HEK293 (cell line): ENCODE measurements at regions not wholly inside any gene's neighbourhood (a gene's known extent, or its start where the extent isn't known, plus 50 kb on each side); places are given as distances from the start of the nearest gene placed in this dataset.

Source experiments
- CTCF ChIA-PET: fragments of 350-600 bp; formaldehyde crosslinking; extraction: SDS; loops from one replicate; lab custom pipeline; 2021; ENCODE audit warnings: antibody characterized with exemption; lab: Yijun Ruan, JAX
- POLR2A ChIA-PET: fragments of 300-600 bp; formaldehyde crosslinking; extraction: SDS; loops from one replicate; lab custom pipeline; 2020; ENCODE audit warnings: antibody characterized with exemption, inconsistent platforms; lab: Yijun Ruan, JAX
- H3K27ac ChIP-seq: fragments of 200-500 bp; sonication (Bioruptor generic); 2 replicates; pipeline ENCODE4 v1.5.1; 2014; ENCODE audit warnings: low read depth, low read length, control low read depth, inconsistent platforms; ENCODE audit errors: extremely low read depth
- H3K36me3 ChIP-seq, 2 experiments: fragments of 200-500 bp in 1 of 2; sonication (Bioruptor generic) in 1 of 2; 1 replicate in 1 of 2; 2 replicates in 1 of 2; pipeline ENCODE4 v1.5.1; 2014 to 2017; ENCODE audit warnings: inconsistent platforms in 2 of 2, low read length in 2 of 2; ENCODE audit not compliant: control insufficient read depth in 2 of 2, insufficient read depth in 1 of 2
- H3K4me1 ChIP-seq: fragments of 200-500 bp; sonication (Bioruptor generic); 2 replicates; pipeline ENCODE4 v1.5.1; 2014; ENCODE audit warnings: mild to moderate bottlenecking, low read length, inconsistent platforms; ENCODE audit not compliant: control insufficient read depth, insufficient read depth
- H3K4me3 ChIP-seq: 2 replicates; pipeline ENCODE4 v1.5.1; 2011; ENCODE audit warnings: low read depth, mild to moderate bottlenecking, control low read depth, low read length, moderate library complexity
- H3K9me3 ChIP-seq: fragments of 200-500 bp; sonication (Bioruptor generic); 2 replicates; pipeline ENCODE4 v1.5.1; 2014; ENCODE audit warnings: low read depth, low read length, inconsistent platforms; ENCODE audit not compliant: control insufficient read depth, insufficient read depth
- GLIS2 ChIP-seq: fragments of 450-650 bp; formaldehyde crosslinking; IDR thresholded peaks from 2 replicates; pipeline ENCODE4 v1.5.1; 2016; ENCODE audit warnings: missing biosample characterization, missing genetic modification characterization
- HOXD13 ChIP-seq: sonication (generic); formaldehyde crosslinking; IDR thresholded peaks from 2 replicates; pipeline ENCODE4 v1.8.0; 2022; ENCODE audit warnings: missing genetic modification reagents, borderline replicate concordance
- SALL2 ChIP-seq: fragments of 450-650 bp; formaldehyde crosslinking; IDR thresholded peaks from 2 replicates; pipeline ENCODE4 v1.5.0; 2017; ENCODE audit warnings: missing biosample characterization, mild to moderate bottlenecking, missing genetic modification characterization, borderline replicate concordance
- SCRT1 ChIP-seq: fragments of 450-650 bp; formaldehyde crosslinking; IDR thresholded peaks from 2 replicates; pipeline ENCODE4 v1.5.1; 2016; ENCODE audit warnings: missing biosample characterization, missing genetic modification characterization, borderline replicate concordance
- ZFP69B ChIP-seq: fragments of 450-650 bp; formaldehyde crosslinking; IDR thresholded peaks from 2 replicates; pipeline ENCODE4 v1.5.1; 2016; ENCODE audit warnings: missing biosample characterization, missing genetic modification characterization
- ZNF223 ChIP-seq: fragments of 450-650 bp; formaldehyde crosslinking; IDR thresholded peaks from 2 replicates; pipeline ENCODE4 v1.5.1; 2016; ENCODE audit warnings: missing biosample characterization, missing genetic modification characterization
- ZNF23 ChIP-seq: fragments of 450-650 bp; formaldehyde crosslinking; IDR thresholded peaks from 2 replicates; pipeline ENCODE4 v1.5.1; 2016; ENCODE audit warnings: missing biosample characterization, missing genetic modification characterization, borderline replicate concordance
- ZNF292 ChIP-seq: fragments of 450-650 bp; formaldehyde crosslinking; IDR thresholded peaks from 2 replicates; pipeline ENCODE4 v1.5.1; 2016; ENCODE audit warnings: low read depth, missing biosample characterization, missing genetic modification characterization, borderline replicate concordance
- ZNF311 ChIP-seq: fragments of 450-650 bp; formaldehyde crosslinking; IDR thresholded peaks from 2 replicates; pipeline ENCODE4 v1.5.1; 2017; ENCODE audit warnings: missing biosample characterization, missing genetic modification characterization, borderline replicate concordance
- ZNF366 ChIP-seq: fragments of 450-650 bp; formaldehyde crosslinking; conservative IDR thresholded peaks from 2 replicates; pipeline ENCODE4 v1.5.1; 2016; ENCODE audit warnings: missing biosample characterization, missing genetic modification characterization
- ZNF426 ChIP-seq: fragments of 450-650 bp; formaldehyde crosslinking; IDR thresholded peaks from 2 replicates; pipeline ENCODE4 v1.5.1; 2017; ENCODE audit warnings: missing biosample characterization, missing genetic modification characterization, mild to moderate bottlenecking, inconsistent platforms, moderate library complexity
- ZNF501 ChIP-seq: fragments of 450-650 bp; formaldehyde crosslinking; IDR thresholded peaks from 2 replicates; pipeline ENCODE4 v1.5.1; 2016; ENCODE audit warnings: missing biosample characterization, missing genetic modification characterization
- ZNF561 ChIP-seq: fragments of 450-650 bp; IDR thresholded peaks from 2 replicates; pipeline ENCODE4 v1.5.1; 2018; ENCODE audit warnings: missing biosample characterization, missing genetic modification characterization, borderline replicate concordance
- ZNF600 ChIP-seq: fragments of 450-650 bp; formaldehyde crosslinking; IDR thresholded peaks from 2 replicates; pipeline ENCODE4 v1.5.1; 2016; ENCODE audit warnings: missing biosample characterization, missing genetic modification characterization
- ZNF654 ChIP-seq: fragments of 450-650 bp; formaldehyde crosslinking; IDR thresholded peaks from 2 replicates; pipeline ENCODE4 v1.5.1; 2016; ENCODE audit warnings: low read depth, missing biosample characterization, missing genetic modification characterization
- ZNF777 ChIP-seq: fragments of 450-650 bp; formaldehyde crosslinking; IDR thresholded peaks from 2 replicates; pipeline ENCODE4 v1.5.1; 2017; ENCODE audit warnings: missing biosample characterization, missing genetic modification characterization, borderline replicate concordance
- TF ChIP-seq, protein P1 (sequence below): fragments of 450-650 bp; formaldehyde crosslinking; IDR thresholded peaks from 2 replicates; pipeline ENCODE4 v1.5.1; 2016; ENCODE audit warnings: missing biosample characterization, missing genetic modification characterization
- TF ChIP-seq, protein P2 (sequence below): fragments of 450-650 bp; formaldehyde crosslinking; IDR thresholded peaks from 2 replicates; pipeline ENCODE4 v1.5.1; 2016; ENCODE audit warnings: missing biosample characterization, missing genetic modification characterization, borderline replicate concordance
- TF ChIP-seq, protein P3 (sequence below): fragments of 450-650 bp; formaldehyde crosslinking; IDR thresholded peaks from 2 replicates; pipeline ENCODE4 v1.5.1; 2017; ENCODE audit warnings: missing biosample characterization, missing genetic modification characterization

DNA sequence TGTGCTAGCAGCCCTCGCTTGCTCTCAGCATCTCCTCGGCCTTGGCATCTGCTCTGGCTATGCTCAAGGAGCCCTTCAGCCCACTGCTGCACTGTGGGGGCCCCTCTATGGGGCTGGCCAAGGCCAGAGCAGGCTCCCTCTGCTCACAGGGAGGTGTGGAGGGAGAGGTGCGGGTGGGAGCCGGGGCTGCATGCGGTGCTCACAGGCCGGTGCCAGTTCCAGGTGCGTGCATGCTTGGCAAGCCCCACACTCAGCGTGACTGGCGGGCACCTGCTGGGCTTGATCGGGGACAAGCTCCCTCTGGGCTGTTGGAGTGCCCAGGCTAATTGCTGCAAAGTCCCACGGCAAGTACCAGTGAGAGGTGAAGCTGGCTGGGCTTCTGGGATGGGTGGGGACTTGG, 170.5 kb downstream of the TRIM36 start:
- ChIA-PET POLR2A (no interaction called here), CTCF (no interaction called here)
- TF ChIP-seq ZFP69B (tag by site-specific recombination) (no peak), ZNF501 (tag by site-specific recombination) (no peak)
- no peaks in the 10 kb centered on the region for H3K36me3 ChIP-seq
- no peaks in the 10 kb centered on the region for H3K9me3 ChIP-seq
- H3K4me3 ChIP-seq, result no peak overlapping the region
- H3K4me1 ChIP-seq, result no peaks in the 10 kb centered on the region
- H3K27ac ChIP-seq, result no peak overlapping the region

DNA sequence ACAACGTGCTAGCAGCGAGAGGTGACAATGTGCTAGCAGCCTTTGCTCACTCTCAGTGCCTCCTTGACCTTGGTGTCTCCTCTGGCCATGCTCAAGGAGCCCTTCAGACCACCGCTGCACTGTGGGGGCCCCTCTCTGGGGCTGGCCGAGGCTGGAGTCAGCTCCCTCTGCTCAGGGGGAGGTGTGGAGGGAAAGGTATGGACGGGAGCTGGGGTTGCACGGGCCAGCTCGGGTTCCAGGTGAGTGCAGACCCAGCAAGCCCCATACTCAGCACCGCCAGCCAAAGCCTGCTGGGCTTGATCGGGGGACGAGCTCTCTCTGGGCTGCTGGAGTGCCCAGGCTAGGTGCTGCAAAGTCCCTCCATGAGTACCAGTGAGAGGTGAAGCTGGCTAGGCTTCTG, 180.2 kb downstream of the TRIM36 start:
- POLR2A ChIA-PET, result no interaction called here

DNA sequence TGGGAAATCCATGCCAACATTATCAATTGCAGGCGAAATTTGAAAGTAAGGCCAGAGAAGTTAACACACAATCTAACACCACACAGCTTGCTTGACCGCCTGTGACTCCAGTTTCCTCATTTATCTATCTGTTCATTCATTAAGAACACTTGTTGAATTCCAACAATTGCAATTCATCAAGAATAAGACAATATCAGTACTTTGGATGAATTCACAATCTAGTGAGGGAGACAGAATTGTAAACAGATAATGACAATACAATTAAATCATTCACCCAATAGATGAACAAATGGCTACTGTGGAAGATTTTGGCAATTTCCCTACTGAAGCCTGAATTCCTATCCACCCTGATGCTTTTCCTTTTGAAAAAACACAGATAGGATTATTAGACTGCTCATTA, 181.6 kb downstream of the TRIM36 start:
- H3K27ac ChIP-seq, result no peak overlapping the region
- H3K4me1 ChIP-seq, result no peaks in the 10 kb centered on the region
- TF ChIP-seq, protein P1, sequence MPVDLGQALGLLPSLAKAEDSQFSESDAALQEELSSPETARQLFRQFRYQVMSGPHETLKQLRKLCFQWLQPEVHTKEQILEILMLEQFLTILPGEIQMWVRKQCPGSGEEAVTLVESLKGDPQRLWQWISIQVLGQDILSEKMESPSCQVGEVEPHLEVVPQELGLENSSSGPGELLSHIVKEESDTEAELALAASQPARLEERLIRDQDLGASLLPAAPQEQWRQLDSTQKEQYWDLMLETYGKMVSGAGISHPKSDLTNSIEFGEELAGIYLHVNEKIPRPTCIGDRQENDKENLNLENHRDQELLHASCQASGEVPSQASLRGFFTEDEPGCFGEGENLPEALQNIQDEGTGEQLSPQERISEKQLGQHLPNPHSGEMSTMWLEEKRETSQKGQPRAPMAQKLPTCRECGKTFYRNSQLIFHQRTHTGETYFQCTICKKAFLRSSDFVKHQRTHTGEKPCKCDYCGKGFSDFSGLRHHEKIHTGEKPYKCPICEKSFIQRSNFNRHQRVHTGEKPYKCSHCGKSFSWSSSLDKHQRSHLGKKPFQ (tag by site-specific recombination), result no peak
- TF ChIP-seq SALL2 (tag by site-specific recombination) (no peak), ZNF23 (tag by site-specific recombination) (no peak), ZNF311 (tag by site-specific recombination) (no peak), SCRT1 (tag by site-specific recombination) (no peak)
- TF ChIP-seq, all 188 proteins: peak for 0
- Histone ChIP-seq H3K4me3 (no peak overlapping the region), H3K9me3 (no peaks in the 10 kb centered on the region), H3K36me3 (no peaks in the 10 kb centered on the region)
- ChIA-PET CTCF (interaction anchor here (0.5 kb wide), 1 partner anchor 344 kb away, joined by 3 read pairs; no protein-coding TSS in a partner anchor), POLR2A (no interaction called here)

More for the DNA sequence above, 180.2 kb downstream of the TRIM36 start:
- H3K27ac ChIP-seq, result no peak overlapping the region
- TF ChIP-seq ZNF366 (no peak), ZNF501 (tag by site-specific recombination) (no peak), GLIS2 (tag by site-specific recombination) (no peak)
- TF ChIP-seq, all 188 proteins: peak for 0
- Histone ChIP-seq H3K4me1 (no peaks in the 10 kb centered on the region), H3K36me3 (no peaks in the 10 kb centered on the region), H3K4me3 (no peak overlapping the region), H3K9me3 (no peaks in the 10 kb centered on the region)
- CTCF ChIA-PET, result interaction anchor here (0.6 kb wide), 1 partner anchor 58 kb away, joined by 3 read pairs; no protein-coding TSS in a partner anchor

DNA sequence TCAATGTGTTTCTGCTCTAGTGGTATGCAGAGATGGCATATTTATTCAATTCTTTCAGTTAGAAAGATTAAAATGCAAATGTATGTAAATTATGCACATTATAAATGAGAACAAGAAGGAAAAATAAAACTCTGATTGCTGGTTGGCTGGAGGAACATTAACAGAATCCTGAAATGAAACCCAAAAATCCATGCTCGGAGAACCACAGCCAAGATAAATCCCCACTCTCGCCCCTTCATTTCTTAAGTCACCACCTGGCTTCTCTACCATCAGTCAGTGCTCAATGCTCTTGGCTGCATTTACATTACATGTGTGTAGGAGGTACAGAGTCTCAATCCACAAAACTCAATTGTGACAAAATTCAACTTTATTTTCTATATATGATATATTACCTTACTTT, 184.9 kb downstream of the TRIM36 start:
- Histone ChIP-seq H3K4me1 (no peaks in the 10 kb centered on the region), H3K27ac (no peak overlapping the region), H3K9me3 (no peaks in the 10 kb centered on the region), H3K4me3 (no peak overlapping the region), H3K36me3 (no peaks in the 10 kb centered on the region)
- TF ChIP-seq ZNF654 (tag by site-specific recombination) (no peak), HOXD13 (CRISPR knock-in tag) (no peak)
- CTCF ChIA-PET, result no interaction called here
- POLR2A ChIA-PET, result no interaction called here

DNA sequence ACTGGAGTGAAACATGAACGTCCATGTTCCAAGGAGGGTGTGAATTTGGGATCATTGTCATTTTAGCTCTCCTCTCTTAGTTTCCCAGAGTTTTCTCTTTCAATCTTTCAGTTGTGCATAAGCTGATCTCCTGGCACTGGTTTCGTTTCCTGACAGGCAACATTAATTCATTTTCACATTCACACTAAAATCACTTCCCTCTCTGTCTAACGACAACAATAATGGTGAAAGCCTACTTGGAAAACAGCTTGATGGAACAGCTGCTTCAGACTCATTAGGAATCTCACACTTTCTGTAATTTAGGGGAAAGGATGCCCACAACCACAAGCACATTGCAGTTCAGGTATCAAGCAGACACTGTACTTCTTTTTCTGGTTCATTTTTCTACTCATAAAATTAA, 188.6 kb downstream of the TRIM36 start:
- CTCF ChIA-PET, result no interaction called here
- TF ChIP-seq ZNF292 (no peak), ZNF561 (tag by site-specific recombination) (no peak), ZNF600 (tag by site-specific recombination) (no peak), ZNF426 (tag by site-specific recombination) (no peak), ZNF777 (no peak), ZNF223 (tag by site-specific recombination) (no peak)
- TF ChIP-seq, protein P2, sequence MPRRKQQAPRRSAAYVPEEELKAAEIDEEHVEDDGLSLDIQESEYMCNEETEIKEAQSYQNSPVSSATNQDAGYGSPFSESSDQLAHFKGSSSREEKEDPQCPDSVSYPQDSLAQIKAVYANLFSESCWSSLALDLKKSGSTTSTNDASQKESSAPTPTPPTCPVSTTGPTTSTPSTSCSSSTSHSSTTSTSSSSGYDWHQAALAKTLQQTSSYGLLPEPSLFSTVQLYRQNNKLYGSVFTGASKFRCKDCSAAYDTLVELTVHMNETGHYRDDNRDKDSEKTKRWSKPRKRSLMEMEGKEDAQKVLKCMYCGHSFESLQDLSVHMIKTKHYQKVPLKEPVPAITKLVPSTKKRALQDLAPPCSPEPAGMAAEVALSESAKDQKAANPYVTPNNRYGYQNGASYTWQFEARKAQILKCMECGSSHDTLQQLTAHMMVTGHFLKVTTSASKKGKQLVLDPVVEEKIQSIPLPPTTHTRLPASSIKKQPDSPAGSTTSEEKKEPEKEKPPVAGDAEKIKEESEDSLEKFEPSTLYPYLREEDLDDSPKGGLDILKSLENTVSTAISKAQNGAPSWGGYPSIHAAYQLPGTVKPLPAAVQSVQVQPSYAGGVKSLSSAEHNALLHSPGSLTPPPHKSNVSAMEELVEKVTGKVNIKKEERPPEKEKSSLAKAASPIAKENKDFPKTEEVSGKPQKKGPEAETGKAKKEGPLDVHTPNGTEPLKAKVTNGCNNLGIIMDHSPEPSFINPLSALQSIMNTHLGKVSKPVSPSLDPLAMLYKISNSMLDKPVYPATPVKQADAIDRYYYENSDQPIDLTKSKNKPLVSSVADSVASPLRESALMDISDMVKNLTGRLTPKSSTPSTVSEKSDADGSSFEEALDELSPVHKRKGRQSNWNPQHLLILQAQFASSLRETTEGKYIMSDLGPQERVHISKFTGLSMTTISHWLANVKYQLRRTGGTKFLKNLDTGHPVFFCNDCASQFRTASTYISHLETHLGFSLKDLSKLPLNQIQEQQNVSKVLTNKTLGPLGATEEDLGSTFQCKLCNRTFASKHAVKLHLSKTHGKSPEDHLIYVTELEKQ (tag by site-specific recombination), result no peak
- TF ChIP-seq, protein P3, sequence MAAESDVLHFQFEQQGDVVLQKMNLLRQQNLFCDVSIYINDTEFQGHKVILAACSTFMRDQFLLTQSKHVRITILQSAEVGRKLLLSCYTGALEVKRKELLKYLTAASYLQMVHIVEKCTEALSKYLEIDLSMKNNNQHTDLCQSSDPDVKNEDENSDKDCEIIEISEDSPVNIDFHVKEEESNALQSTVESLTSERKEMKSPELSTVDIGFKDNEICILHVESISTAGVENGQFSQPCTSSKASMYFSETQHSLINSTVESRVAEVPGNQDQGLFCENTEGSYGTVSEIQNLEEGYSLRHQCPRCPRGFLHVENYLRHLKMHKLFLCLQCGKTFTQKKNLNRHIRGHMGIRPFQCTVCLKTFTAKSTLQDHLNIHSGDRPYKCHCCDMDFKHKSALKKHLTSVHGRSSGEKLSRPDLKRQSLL (tag by site-specific recombination), result no peak

More for the DNA sequence above, 188.6 kb downstream of the TRIM36 start:
- H3K4me1 ChIP-seq, result no peaks in the 10 kb centered on the region
- H3K9me3 ChIP-seq, result no peaks in the 10 kb centered on the region
- H3K27ac ChIP-seq, result no peak overlapping the region
- POLR2A ChIA-PET, result no interaction called here
- no peak overlapping the region for H3K4me3 ChIP-seq
- no peaks in the 10 kb centered on the region for H3K36me3 ChIP-seq
